ENCODE measurements at regions not wholly inside any gene's neighbourhood (a gene's known extent, or its start where the extent isn't known, plus 50 kb on each side); places are given as distances from the start of the nearest gene placed in this dataset.

GRCh38 chr14:55803873-55804553 lies 224.0 kb downstream of the KTN1 start:
- WGBS, 4 donors: 80 to 93% (median 91%) methylated on average over 5 of the region's 5 CpGs
- intact Hi-C loops (cut with DNase I): no loop called here
- TF ChIP-seq POLR2A (IDR thresholded peaks at IDR 0.05) (no peak), CTCF (IDR thresholded peaks at IDR 0.05) (no peak)
- Histone ChIP-seq H3K27ac (no peak overlapping the region), H3K4me1 (replicated peaks in 1 of 2) (peaks cover 0 to 14% of the 10 kb centered on the region in 2 donors), H3K4me3 (no peak overlapping the region), H3K36me3 (replicated peaks in 1 of 2) (no peaks in the 10 kb centered on the region), H3K9me3 (replicated peaks in 1 of 3) (no peaks in the 10 kb centered on the region), H3K27me3 (no peaks in the 10 kb centered on the region)
- DNase-seq: no peak

- H3K27ac ChIP-seq: no peak overlapping the region
- no peak overlapping the region for H3K4me3 ChIP-seq
- intact Hi-C loops (cut with DNase I): no loop called here
- peak in 5 of 7 donors; percentile 32 to 69 (median 41) for DNase-seq
- H3K9me3 ChIP-seq (replicated peaks in 1 of 3): no peaks in the 10 kb centered on the region
- H3K4me1 ChIP-seq (replicated peaks in 1 of 2): peaks cover 0 to 14% of the 10 kb centered on the region in 2 donors
- no peaks in the 10 kb centered on the region for H3K27me3 ChIP-seq
- 38 to 59% (median 45%) methylated on average over 3 of the region's 3 CpGs for WGBS, 4 donors
- TF ChIP-seq CTCF (IDR thresholded peaks at IDR 0.05): no peak
- no peak for TF ChIP-seq POLR2A (IDR thresholded peaks at IDR 0.05)
- no peaks in the 10 kb centered on the region for H3K36me3 ChIP-seq (replicated peaks in 1 of 2)
Measured at GRCh38 chr14:55805250-55805649, 225.2 kb downstream of the KTN1 start.

- intact Hi-C loops (cut with DNase I): no loop called here
- Histone ChIP-seq H3K4me1 (replicated peaks in 1 of 2) (peaks cover 0 to 14% of the 10 kb centered on the region in 2 donors), H3K9me3 (replicated peaks in 1 of 3) (no peaks in the 10 kb centered on the region), H3K4me3 (no peak overlapping the region), H3K27me3 (no peaks in the 10 kb centered on the region), H3K36me3 (replicated peaks in 1 of 2) (no peaks in the 10 kb centered on the region), H3K27ac (peak overlapping the region in 3 of 5 donors; percentile 25 to 64 (median 34))
- TF ChIP-seq POLR2A (IDR thresholded peaks at IDR 0.05): no peak
- TF ChIP-seq CTCF (IDR thresholded peaks at IDR 0.05): no peak
- whole genome bisulfite sequencing, 4 donors: 12 to 20% (median 15%) methylated on average over 16 to 17 of the region's 17 CpGs
- DNase-seq: peak; percentile 85 to 98 (median 96)
Measured at GRCh38 chr14:55807053-55807880, 227.3 kb downstream of the KTN1 start.

GRCh38 chr14:55807881-55808379 lies 227.9 kb downstream of the KTN1 start:
- WGBS, 4 donors: 73 to 92% (median 88%) methylated on average over 2 of the region's 2 CpGs
- H3K4me3 ChIP-seq: no peak overlapping the region
- H3K36me3 ChIP-seq (replicated peaks in 1 of 2): no peaks in the 10 kb centered on the region
- H3K4me1 ChIP-seq (replicated peaks in 1 of 2): peaks cover 0 to 14% of the 10 kb centered on the region in 2 donors
- intact Hi-C loops (cut with DNase I): no loop called here
- peak overlapping the region in 1 of 5 donors; percentile 64 for H3K27ac ChIP-seq
- no peak for DNase-seq
- TF ChIP-seq POLR2A (IDR thresholded peaks at IDR 0.05): no peak
- no peak for TF ChIP-seq CTCF (IDR thresholded peaks at IDR 0.05)
- H3K27me3 ChIP-seq: no peaks in the 10 kb centered on the region
- H3K9me3 ChIP-seq (replicated peaks in 1 of 3): no peaks in the 10 kb centered on the region

All from adrenal gland (tissue), 9 donors.